NOMO-1 treated with dmso at 0.1 percent for 144 hours (cell line): ENCODE measurements at regions not wholly inside any gene's neighbourhood (a gene's known extent, or its start where the extent isn't known, plus 50 kb on each side); places are given as distances from the start of the nearest gene placed in this dataset.
"Not testable (repeated sequence)": the region's sequence is repeated elsewhere in the genome, so short reads cannot be mapped to it uniquely, and the experiment has no call there.

Experiments used
- DNase-seq: peaks from one replicate; lab custom pipeline; 2025; ENCODE audit not compliant: unreplicated experiment; lab: John Stamatoyannopoulos, UW

- no peak for DNase-seq
These were observed 82.4 kb upstream of the RBPJ start for GRCh38 chr4:26238426-26238777.

GRCh38 chr4:26238778-26239679 is 81.8 kb upstream of the RBPJ start:
- no peak for DNase-seq

- DNase-seq, result no peak
These were observed 81.0 kb upstream of the RBPJ start for GRCh38 chr4:26239801-26240200.

GRCh38 chr4:26241179-26241578 is 79.6 kb upstream of the RBPJ start:
- no peak for DNase-seq

- no peak for DNase-seq
These were observed 78.4 kb upstream of the RBPJ start for GRCh38 chr4:26242451-26242850.

GRCh38 chr4:26244138-26244537 is 76.7 kb upstream of the RBPJ start:
- DNase-seq, result not testable (repeated sequence)

- no peak for DNase-seq
These were observed 72.2 kb upstream of the RBPJ start for GRCh38 chr4:26248647-26249046.

- no peak for DNase-seq
These were observed 68.3 kb upstream of the RBPJ start for GRCh38 chr4:26252349-26253025.

GRCh38 chr4:26253968-26254367 is 66.8 kb upstream of the RBPJ start:
- no peak for DNase-seq

GRCh38 chr4:26255989-26256388 is 64.8 kb upstream of the RBPJ start:
- no peak for DNase-seq

- DNase-seq, result not testable (repeated sequence)
These were observed 63.4 kb upstream of the RBPJ start for GRCh38 chr4:26257444-26257843.

GRCh38 chr4:26257850-26258249 is 63.0 kb upstream of the RBPJ start:
- DNase-seq, result peak; percentile 39

GRCh38 chr4:26260571-26260970 is 60.2 kb upstream of the RBPJ start:
- no peak for DNase-seq

GRCh38 chr4:26261405-26261804 is 59.4 kb upstream of the RBPJ start:
- peak; percentile 32 for DNase-seq

GRCh38 chr4:26263165-26263564 is 57.6 kb upstream of the RBPJ start:
- DNase-seq, result no peak

GRCh38 chr4:26264109-26264508 is 56.7 kb upstream of the RBPJ start:
- no peak for DNase-seq

GRCh38 chr4:26267087-26267486 is 53.7 kb upstream of the RBPJ start:
- no peak for DNase-seq

GRCh38 chr4:26268246-26268645 is 52.6 kb upstream of the RBPJ start:
- no peak for DNase-seq

GRCh38 chr4:26269038-26269437 is 51.8 kb upstream of the RBPJ start:
- no peak for DNase-seq
